Calu3 (cell line): ENCODE measurements at regions not wholly inside any gene's neighbourhood (a gene's known extent, or its start where the extent isn't known, plus 50 kb on each side); places are given as distances from the start of the nearest gene placed in this dataset.

Experiments used
- BruUV-seq: library from RNA; stranded (reverse); fragments of 400-500 nt; replicated peaks from 2 replicates; lab custom pipeline; 2021; lab: Mats Ljungman, UMichigan
- CTCF ChIA-PET: fragments of 300-600 bp; sonication (Branson Sonifier 250); formaldehyde crosslinking; loops from one replicate; lab custom pipeline; 2022; ENCODE audit warnings: antibody characterized with exemption; lab: Charles Lee
- DNase-seq: peaks from one replicate; pipeline ENCODE4 v3.0.0; 2022
- H3K27ac Mint-ChIP-seq: one replicate; pipeline ENCODE4 v1.8.0; 2022; ENCODE audit warnings: mixed read lengths; ENCODE audit not compliant: unreplicated experiment
- H3K27me3 Mint-ChIP-seq: one replicate; pipeline ENCODE4 v1.8.0; 2022; ENCODE audit warnings: mixed read lengths; ENCODE audit not compliant: unreplicated experiment
- H3K36me3 Mint-ChIP-seq: one replicate; pipeline ENCODE4 v1.8.0; 2022; ENCODE audit warnings: mild to moderate bottlenecking, moderate library complexity, mixed read lengths; ENCODE audit not compliant: insufficient read depth, unreplicated experiment
- H3K4me1 Mint-ChIP-seq: one replicate; pipeline ENCODE4 v1.8.0; 2022; ENCODE audit warnings: mild to moderate bottlenecking, low read depth, mixed read lengths; ENCODE audit not compliant: unreplicated experiment
- H3K4me3 Mint-ChIP-seq: one replicate; pipeline ENCODE4 v1.8.0; 2022; ENCODE audit warnings: mild to moderate bottlenecking, low read depth, moderate library complexity, mixed read lengths; ENCODE audit not compliant: unreplicated experiment
- H3K9me3 Mint-ChIP-seq: one replicate; pipeline ENCODE4 v1.8.0; 2022; ENCODE audit warnings: low read depth, mixed read lengths; ENCODE audit not compliant: unreplicated experiment
- intact Hi-C: fragments of 100-400 bp; cut with micrococcal nuclease; formaldehyde crosslinking; loops from one replicate; pipeline ENCODE4 v1.10.0; 2022; ENCODE audit not compliant: unreplicated experiment
- TF ChIP-seq, protein P1 (sequence below): fragments of 200-600 bp; IDR thresholded peaks from one replicate; pipeline ENCODE4 v1.8.0; 2022; ENCODE audit warnings: antibody characterized with exemption; ENCODE audit not compliant: unreplicated experiment

- Mint-ChIP-seq H3K9me3 (no peaks in the 10 kb centered on the region), H3K27ac (no peak overlapping the region), H3K4me1 (no peaks in the 10 kb centered on the region), H3K36me3 (no peaks in the 10 kb centered on the region), H3K27me3 (no peaks in the 10 kb centered on the region), H3K4me3 (no peak overlapping the region)
- TF ChIP-seq, protein P1, sequence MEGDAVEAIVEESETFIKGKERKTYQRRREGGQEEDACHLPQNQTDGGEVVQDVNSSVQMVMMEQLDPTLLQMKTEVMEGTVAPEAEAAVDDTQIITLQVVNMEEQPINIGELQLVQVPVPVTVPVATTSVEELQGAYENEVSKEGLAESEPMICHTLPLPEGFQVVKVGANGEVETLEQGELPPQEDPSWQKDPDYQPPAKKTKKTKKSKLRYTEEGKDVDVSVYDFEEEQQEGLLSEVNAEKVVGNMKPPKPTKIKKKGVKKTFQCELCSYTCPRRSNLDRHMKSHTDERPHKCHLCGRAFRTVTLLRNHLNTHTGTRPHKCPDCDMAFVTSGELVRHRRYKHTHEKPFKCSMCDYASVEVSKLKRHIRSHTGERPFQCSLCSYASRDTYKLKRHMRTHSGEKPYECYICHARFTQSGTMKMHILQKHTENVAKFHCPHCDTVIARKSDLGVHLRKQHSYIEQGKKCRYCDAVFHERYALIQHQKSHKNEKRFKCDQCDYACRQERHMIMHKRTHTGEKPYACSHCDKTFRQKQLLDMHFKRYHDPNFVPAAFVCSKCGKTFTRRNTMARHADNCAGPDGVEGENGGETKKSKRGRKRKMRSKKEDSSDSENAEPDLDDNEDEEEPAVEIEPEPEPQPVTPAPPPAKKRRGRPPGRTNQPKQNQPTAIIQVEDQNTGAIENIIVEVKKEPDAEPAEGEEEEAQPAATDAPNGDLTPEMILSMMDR: no peak
- no peak for DNase-seq
- CTCF ChIA-PET: no interaction called here
- BruUV-seq: no TSS peak
- intact Hi-C loops: no loop called here
Measured at GRCh38 chr3:106573605-106574004, 704.8 kb upstream of the CBLB start.

DNA sequence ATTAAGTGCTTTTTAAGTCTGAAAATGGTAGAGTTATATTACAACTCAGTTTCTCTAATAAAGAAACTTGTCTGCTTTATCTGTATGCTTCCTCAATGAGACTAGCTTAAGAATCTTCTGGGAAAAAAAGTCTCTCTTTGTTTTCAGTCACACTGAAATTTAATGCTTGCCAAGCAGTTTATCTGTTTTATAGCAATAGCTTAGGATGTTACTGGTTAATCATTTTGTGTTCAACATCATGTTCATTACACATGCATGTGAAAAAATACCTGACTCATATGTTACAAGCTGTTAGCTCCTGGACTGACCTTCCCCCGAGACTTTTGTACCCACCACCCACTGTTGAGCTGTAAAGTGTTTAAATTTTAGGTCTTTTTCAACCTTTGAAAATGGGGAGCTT is 706.2 kb upstream of the CBLB start:
- Mint-ChIP-seq H3K36me3 (no peaks in the 10 kb centered on the region), H3K9me3 (peaks cover under 1% of the 10 kb centered on the region), H3K27me3 (no peaks in the 10 kb centered on the region), H3K4me1 (peaks cover 7% of the 10 kb centered on the region), H3K27ac (no peak overlapping the region), H3K4me3 (no peak overlapping the region)
- intact Hi-C loops: no loop called here
- BruUV-seq: no TSS peak
- DNase-seq: no peak
- CTCF ChIA-PET: interaction anchor here (0.8 to 0.9 kb wide), 2 partner anchors 12 to 13 kb away, joined by 3 read pairs; no protein-coding TSS in a partner anchor
- TF ChIP-seq, protein P1: no peak

DNA sequence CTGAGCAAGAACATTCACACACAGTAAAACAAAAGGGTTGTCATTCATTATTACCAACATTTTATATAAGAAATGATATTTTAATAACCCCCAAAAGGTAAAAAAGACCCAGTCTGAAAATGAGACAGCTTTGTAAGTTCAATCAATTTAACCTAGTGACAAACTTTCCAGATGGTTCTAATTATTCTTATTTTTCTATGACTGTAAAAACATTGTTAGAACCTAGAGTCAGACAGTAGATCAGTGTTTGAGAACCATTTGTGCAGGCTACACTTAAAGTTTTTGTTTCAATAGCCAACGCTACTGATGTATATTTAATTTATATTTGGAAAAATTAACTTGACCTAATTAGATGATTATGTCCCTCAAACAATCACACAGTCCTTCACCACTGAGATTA is 708.4 kb upstream of the CBLB start:
- CTCF ChIA-PET: no interaction called here
- no peak overlapping the region for H3K4me3 Mint-ChIP-seq
- peaks cover 5% of the 10 kb centered on the region for H3K9me3 Mint-ChIP-seq
- H3K27me3 Mint-ChIP-seq: no peaks in the 10 kb centered on the region
- no peak for DNase-seq
- TF ChIP-seq, protein P1: no peak
- H3K27ac Mint-ChIP-seq: no peak overlapping the region
- H3K4me1 Mint-ChIP-seq: peaks cover 7% of the 10 kb centered on the region
- no TSS peak for BruUV-seq
- no peaks in the 10 kb centered on the region for H3K36me3 Mint-ChIP-seq
- intact Hi-C loops: no loop called here

DNA sequence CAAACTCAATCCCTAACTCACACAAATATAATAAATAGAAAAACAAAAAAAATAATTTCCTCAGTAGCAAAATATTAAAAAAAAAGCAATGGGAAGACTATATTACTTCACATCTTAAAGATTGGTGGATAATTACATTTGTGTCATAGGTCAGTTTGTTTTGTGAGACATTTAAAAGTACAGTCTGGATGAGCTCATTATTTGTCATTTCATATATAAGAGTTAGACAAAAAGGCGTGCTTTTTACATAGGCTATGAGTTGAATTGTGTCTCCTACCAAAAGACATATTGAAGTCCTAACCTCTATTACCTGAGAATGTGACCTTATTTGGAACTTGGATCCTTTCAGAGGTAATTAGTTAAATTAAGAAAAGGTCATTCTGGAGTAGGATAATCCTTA is 710.1 kb upstream of the CBLB start:
- CTCF ChIA-PET: no interaction called here
- Mint-ChIP-seq H3K36me3 (no peaks in the 10 kb centered on the region), H3K9me3 (peaks cover 5% of the 10 kb centered on the region), H3K4me3 (no peak overlapping the region), H3K4me1 (peaks cover 7% of the 10 kb centered on the region), H3K27ac (no peak overlapping the region), H3K27me3 (no peaks in the 10 kb centered on the region)
- BruUV-seq: no TSS peak
- TF ChIP-seq, protein P1: no peak
- intact Hi-C loops: no loop called here
- no peak for DNase-seq

DNA sequence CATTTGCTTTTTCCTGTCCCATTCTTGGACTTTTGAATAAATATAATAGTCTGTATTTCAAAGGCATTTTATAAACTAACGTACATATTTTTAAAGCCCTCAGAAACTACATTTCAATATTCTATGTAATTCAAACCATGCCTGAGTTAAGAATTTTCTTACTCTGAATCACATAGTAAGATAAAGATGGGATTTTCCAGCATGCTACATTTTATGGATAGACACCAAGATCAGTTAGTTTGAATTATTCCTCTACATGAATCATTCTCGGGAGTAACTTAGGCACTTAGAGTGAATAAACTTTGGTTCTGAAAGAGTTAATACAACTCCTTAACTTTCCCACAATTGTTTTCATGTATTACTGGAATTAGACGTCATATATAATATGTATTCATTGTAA is 713.3 kb upstream of the CBLB start:
- Mint-ChIP-seq H3K9me3 (peaks cover 5% of the 10 kb centered on the region), H3K27me3 (no peaks in the 10 kb centered on the region), H3K27ac (no peak overlapping the region), H3K4me1 (peaks cover 7% of the 10 kb centered on the region), H3K36me3 (no peaks in the 10 kb centered on the region), H3K4me3 (no peak overlapping the region)
- TF ChIP-seq, protein P1: no peak
- intact Hi-C loops: no loop called here
- no peak for DNase-seq
- CTCF ChIA-PET: no interaction called here
- no TSS peak for BruUV-seq
